Renal cortical epithelial cell (primary cell): ENCODE measurements at regions not wholly inside any gene's neighbourhood (a gene's known extent, or its start where the extent isn't known, plus 50 kb on each side); places are given as distances from the start of the nearest gene placed in this dataset.
"Not testable (repeated sequence)": the region's sequence is repeated elsewhere in the genome, so short reads cannot be mapped to it uniquely, and the experiment has no call there.

Experiments used
- DNase-seq: peaks from one replicate; pipeline ENCODE4 v3.0.0-alpha.2; 2011; ENCODE audit warnings: low read depth

- no peak for DNase-seq
These were observed 72.2 kb downstream of the CRLF2 start for GRCh38 chrX:1140236-1140681.

- DNase-seq, result no peak
These were observed 73.3 kb downstream of the CRLF2 start for GRCh38 chrX:1139185-1139500.

DNA sequence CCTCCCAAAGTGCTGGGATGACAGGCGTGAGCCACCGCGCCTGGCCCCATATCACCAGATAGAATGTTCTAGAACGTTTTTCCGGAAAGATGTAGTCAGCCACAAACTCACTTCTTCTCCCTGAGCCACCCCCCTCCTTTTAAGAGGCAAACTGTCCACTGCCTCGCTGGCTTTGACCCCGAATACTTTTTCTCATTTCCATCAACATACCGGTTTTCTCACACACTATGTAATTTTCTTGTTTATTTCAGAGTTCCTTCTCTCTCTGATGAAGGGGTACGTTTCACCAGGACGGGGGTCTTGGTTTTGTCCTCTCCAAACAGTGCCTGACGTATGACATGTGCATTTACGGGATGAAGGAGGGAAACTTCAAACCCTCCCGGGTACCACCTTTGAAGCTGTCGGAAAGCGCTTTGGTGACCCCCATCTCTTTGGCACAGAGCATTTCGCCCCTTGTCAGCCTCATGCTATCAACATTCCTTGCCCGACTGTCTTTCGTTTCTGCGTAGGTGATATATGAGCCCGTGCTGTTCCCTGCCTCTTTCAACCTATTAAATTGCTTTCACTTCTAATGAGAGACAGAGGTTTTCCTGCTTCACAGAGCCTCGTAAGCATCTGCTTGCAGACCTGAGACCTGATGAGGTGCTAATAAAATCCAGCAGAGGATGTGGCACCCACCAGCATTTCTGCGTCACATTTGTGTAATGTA, 73.8 kb downstream of the CRLF2 start:
- no peak for DNase-seq

- DNase-seq, result no peak
These were observed 74.9 kb downstream of the CRLF2 start for GRCh38 chrX:1137531-1137930.

GRCh38 chrX:1136582-1136981, 75.9 kb downstream of the CRLF2 start:
- not testable (repeated sequence) for DNase-seq

DNA sequence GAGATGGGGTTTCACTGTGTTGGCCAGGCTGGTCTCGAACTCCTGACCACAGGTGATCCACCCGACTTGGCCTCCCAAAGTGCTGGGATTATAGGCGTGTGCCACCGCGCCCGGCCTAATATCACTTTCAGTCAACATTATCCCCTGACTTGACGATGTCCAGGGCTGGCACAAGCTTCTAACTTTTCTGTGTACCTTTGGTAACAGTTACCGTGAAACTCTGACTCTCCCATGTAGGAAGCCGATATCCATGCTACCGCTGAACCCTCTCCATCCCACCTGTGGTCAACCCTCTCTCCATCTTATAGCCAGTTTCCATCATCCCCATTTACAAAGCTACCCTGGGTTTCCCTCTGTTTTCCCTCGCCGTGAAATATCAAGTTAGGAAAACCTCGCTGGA, 77.5 kb downstream of the CRLF2 start:
- DNase-seq, result no peak

DNA sequence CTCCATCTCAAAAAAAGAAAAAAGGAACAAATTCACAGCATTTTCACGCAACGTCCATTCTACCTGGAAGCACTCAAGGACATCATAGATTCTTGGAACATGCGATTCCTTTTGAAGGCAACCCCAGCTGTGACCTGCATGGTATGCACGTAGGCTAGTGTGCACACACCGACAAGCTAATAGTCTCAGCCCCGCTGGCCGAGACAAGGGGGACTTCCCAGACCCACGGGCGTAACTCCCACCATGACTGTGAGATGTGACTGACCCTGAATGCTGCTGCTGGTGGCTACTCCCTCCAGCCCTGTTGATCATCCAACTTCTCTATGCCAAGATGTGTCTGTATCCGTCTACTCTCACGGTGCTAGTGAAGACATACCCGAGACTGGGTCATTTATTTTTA, 78.3 kb downstream of the CRLF2 start:
- no peak for DNase-seq

DNA sequence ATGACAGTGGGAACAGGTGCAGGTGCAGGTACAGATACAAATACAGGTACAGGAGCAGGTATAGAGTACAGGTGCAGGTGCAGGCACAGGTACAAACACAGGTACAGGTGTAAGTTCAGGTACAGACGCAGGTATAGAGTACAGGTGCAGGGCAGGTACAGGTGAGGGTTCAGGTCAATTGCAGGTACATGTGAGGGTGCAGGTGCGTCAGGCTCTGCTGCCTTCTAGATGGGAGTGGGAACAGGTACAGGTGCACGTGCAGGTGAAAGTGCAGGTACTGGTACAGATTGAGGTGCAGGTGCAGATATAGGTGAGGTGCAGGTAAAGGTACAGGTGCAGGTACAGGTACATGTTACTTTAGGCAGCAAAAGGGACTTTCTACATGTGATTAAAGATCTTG, 85.7 kb downstream of the CRLF2 start:
- no peak for DNase-seq

DNA sequence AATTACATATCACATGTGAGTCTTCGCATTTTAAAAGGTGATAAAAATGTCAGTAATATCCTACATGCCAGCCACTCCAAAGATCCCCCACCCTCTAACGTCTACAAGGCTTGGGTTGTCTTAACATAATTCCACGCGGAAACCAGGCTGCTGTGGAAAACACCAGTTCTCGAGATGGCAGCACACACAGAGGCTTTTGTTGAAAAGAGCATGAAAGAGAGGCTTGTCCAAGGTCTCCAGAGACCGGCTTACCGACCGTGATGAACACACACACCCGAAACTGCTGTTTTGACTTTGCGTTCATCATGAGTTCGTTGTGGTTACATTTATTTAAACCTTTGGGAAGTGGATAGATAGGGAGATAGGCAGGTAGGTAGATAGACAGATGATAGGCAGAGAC, 87.9 kb downstream of the CRLF2 start:
- DNase-seq, result no peak

DNA sequence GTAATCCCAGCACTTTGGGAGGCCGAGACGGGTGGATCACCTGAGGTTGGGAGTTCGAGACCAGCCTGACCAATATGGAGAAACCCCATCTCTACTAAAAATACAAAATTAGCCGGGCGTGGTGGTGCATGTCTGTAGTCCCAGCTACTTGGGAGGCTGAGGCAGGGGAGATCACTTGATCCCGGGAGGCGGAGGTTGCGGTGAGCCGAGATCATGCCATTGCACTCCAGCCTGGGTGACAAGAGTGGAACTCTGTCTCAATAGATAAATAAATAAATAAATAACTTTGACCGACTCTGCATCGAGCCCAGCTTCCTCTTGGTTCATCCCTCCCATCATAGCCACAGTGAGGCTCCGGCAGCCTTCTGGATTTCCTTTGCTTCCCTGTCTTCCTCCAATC, 89.6 kb downstream of the CRLF2 start:
- not testable (repeated sequence) for DNase-seq

DNA sequence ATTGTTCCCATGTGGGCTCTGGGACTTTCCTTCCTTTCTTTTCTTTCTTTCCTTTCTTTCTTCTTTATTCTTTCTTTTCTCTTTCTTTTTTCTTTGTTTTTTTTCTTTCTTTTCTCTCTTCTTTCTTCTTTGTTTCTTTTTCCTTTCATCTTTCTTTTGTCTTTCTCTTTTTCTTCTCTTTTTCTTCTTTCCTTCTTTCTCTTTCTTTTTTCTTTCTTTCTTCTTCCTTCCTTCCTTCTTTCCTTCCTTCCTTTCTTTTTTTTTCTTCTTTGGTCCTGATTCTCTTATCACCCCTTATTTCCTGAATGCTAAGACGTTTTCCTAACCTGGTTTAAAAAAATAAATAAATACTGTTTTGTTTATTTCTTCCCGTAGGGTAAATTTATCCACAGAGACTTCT, 93.2 kb downstream of the CRLF2 start:
- no peak for DNase-seq

GRCh38 chrX:1118572-1119199, 93.8 kb downstream of the CRLF2 start:
- DNase-seq, result no peak

GRCh38 chrX:1115411-1115810, 97.0 kb downstream of the CRLF2 start:
- DNase-seq, result not testable (repeated sequence)

DNA sequence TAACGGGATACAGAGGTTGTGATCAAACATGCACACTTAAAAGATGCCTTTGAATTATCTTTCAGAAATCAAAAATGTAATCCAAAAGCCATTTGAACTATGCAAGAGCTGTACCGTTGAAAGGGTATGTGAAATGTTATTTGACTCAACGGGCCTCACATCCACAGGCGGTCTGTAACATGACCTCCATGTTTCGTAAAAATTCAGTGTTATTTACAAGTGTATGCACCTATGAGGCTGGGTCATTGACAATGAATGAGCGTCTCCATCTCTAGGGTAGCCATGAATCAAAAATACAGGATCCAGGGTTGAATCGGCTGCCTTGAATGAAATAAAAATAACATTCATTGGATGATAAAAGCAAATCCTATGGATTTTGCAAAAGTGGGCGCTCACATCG, 100.1 kb downstream of the CRLF2 start:
- no peak for DNase-seq

DNA sequence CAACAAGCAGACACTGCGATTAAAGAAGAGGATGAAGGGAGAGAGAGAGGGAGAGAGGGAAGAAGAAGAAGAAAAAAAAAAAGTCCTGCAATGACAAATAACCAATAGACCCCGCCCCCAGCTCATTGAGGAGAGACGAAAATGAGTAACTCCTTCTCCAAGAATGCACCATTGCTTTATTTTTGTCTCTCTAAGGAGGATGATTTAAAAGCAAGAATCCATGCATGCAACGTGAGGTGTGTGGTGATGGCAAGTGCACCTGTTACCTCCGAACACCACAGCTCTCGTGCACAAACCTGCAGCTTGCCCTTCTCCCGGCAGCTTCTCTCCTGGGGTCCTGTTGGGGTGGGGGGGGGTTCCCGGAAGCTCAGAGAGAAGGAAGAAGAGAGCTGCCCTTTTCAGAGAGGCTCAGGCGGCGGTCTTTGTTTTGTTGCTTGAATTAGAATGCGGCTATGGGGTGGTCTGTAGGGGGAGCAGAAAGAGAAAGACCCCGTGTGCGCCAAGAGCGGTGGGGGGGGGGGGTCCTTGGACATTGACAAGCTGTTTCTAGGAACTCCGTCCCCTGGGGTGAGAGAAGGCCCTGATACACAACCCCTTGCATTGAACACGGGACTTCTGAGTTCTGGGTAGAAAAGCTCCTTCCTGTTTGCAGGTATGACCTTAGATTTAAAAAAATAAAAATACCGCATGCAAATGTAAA, 100.7 kb downstream of the CRLF2 start:
- no peak for DNase-seq

GRCh38 chrX:1109580-1110119, 102.8 kb downstream of the CRLF2 start:
- DNase-seq, result no peak

GRCh38 chrX:1108501-1109445, 103.7 kb downstream of the CRLF2 start:
- DNase-seq, result no peak

GRCh38 chrX:1106478-1107210, 105.8 kb downstream of the CRLF2 start:
- no peak for DNase-seq

- no peak for DNase-seq
These were observed 106.6 kb downstream of the CRLF2 start for GRCh38 chrX:1105671-1106419.

- DNase-seq, result not testable (repeated sequence)
These were observed 107.4 kb downstream of the CRLF2 start for GRCh38 chrX:1105031-1105430.
